ENCODE measurements at regions not wholly inside any gene's neighbourhood (a gene's known extent, or its start where the extent isn't known, plus 50 kb on each side); places are given as distances from the start of the nearest gene placed in this dataset.

DNA sequence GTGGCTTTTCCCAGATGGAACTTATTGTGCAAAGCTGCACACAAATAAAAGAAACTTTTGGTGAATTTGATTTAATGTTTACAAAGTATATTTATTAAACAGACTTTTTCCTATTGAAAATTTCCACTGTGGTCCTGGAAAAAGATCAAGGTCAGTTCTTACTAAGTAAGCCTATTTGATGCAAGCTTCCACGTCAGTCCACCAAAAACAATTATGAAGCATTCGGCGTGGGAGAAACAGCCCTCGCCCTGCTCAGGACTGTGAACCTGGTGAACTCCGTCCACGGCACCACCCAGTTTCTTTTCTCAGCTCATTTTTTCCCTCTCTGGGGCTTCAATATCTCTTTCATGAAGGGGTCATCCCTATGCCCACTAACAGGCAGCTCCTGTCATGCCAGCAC lies 149.8 kb downstream of the EFNB2 start:
- TF ChIP-seq POLR2A (IDR thresholded peaks at IDR 0.05) = no peak
- TF ChIP-seq, protein P1, sequence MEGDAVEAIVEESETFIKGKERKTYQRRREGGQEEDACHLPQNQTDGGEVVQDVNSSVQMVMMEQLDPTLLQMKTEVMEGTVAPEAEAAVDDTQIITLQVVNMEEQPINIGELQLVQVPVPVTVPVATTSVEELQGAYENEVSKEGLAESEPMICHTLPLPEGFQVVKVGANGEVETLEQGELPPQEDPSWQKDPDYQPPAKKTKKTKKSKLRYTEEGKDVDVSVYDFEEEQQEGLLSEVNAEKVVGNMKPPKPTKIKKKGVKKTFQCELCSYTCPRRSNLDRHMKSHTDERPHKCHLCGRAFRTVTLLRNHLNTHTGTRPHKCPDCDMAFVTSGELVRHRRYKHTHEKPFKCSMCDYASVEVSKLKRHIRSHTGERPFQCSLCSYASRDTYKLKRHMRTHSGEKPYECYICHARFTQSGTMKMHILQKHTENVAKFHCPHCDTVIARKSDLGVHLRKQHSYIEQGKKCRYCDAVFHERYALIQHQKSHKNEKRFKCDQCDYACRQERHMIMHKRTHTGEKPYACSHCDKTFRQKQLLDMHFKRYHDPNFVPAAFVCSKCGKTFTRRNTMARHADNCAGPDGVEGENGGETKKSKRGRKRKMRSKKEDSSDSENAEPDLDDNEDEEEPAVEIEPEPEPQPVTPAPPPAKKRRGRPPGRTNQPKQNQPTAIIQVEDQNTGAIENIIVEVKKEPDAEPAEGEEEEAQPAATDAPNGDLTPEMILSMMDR (IDR thresholded peaks at IDR 0.05) = no peak

Measured in thyroid gland (tissue), 4 donors.